OCI-LY1 (cell line): ENCODE measurements at regions not wholly inside any gene's neighbourhood (a gene's known extent, or its start where the extent isn't known, plus 50 kb on each side); places are given as distances from the start of the nearest gene placed in this dataset.

Experiments
- H2AFZ ChIP-seq: fragments of 200-600 bp; sonication (generic), shearing (Covaris generic); 2 replicates; pipeline ENCODE4 v1.6.0; 2014; ENCODE audit warnings: antibody characterized with exemption, mild to moderate bottlenecking, low read length
- H3F3A ChIP-seq: fragments of 200-600 bp; sonication (generic), shearing (Covaris generic); 2 replicates; pipeline ENCODE4 v1.6.0; 2014; ENCODE audit warnings: mild to moderate bottlenecking, antibody characterized with exemption, low read length, moderate library complexity; ENCODE audit not compliant: insufficient read depth
- H3K27ac ChIP-seq: fragments of 200-600 bp; sonication (generic); 2 replicates; pipeline ENCODE4 v1.5.1; 2014; ENCODE audit warnings: low read length, mixed run types, mild to moderate bottlenecking, low read depth; ENCODE audit not compliant: poor library complexity, severe bottlenecking
- H3K27me3 ChIP-seq: fragments of 200-600 bp; sonication (generic); 2 replicates; pipeline ENCODE4 v1.6.0; 2014; ENCODE audit warnings: antibody characterized with exemption, mild to moderate bottlenecking, low read length, moderate library complexity; ENCODE audit not compliant: insufficient read depth
- H3K36me3 ChIP-seq: fragments of 200-600 bp; sonication (generic); 2 replicates; pipeline ENCODE4 v1.6.1; 2014; ENCODE audit warnings: mild to moderate bottlenecking, antibody characterized with exemption, low read length, moderate library complexity, mixed read lengths; ENCODE audit not compliant: insufficient read depth
- H3K4me1 ChIP-seq: fragments of 200-600 bp; sonication (generic); 2 replicates; pipeline ENCODE4 v1.5.1; 2014; ENCODE audit warnings: mild to moderate bottlenecking, low read length, moderate library complexity; ENCODE audit not compliant: insufficient read depth, severe bottlenecking
- H3K4me2 ChIP-seq: fragments of 200-600 bp; sonication (generic), shearing (Covaris generic); 2 replicates; pipeline ENCODE4 v1.6.1; 2014; ENCODE audit warnings: low read length
- H3K4me3 ChIP-seq: fragments of 200-600 bp; sonication (generic); 2 replicates; pipeline ENCODE4 v1.5.1; 2014; ENCODE audit warnings: low read length, low read depth, mild to moderate bottlenecking, mixed read lengths; ENCODE audit not compliant: poor library complexity, severe bottlenecking
- H3K79me2 ChIP-seq: fragments of 200-600 bp; shearing (Covaris generic); 2 replicates; pipeline ENCODE4 v1.6.1; 2016; ENCODE audit warnings: mixed run types, low read length, mixed read lengths; ENCODE audit not compliant: insufficient read depth
- H3K9ac ChIP-seq: fragments of 200-600 bp; sonication (generic), shearing (Covaris generic); 2 replicates; pipeline ENCODE4 v1.6.1; 2014; ENCODE audit warnings: mild to moderate bottlenecking, low read length, mixed read lengths
- H3K9me2 ChIP-seq: fragments of 200-600 bp; sonication (generic), shearing (Covaris generic); 2 replicates; pipeline ENCODE4 v1.6.1; 2014; ENCODE audit warnings: low read depth, mild to moderate bottlenecking, low read length, mixed read lengths
- H3K9me3 ChIP-seq: fragments of 200-600 bp; shearing (Covaris generic); 2 replicates; pipeline ENCODE4 v1.6.1; 2014; ENCODE audit warnings: low read length, mixed read lengths
- H4K20me1 ChIP-seq: fragments of 200-600 bp; sonication (generic), shearing (Covaris generic); 2 replicates; pipeline ENCODE4 v1.6.0; 2016; ENCODE audit warnings: mild to moderate bottlenecking, low read length; ENCODE audit not compliant: insufficient read depth
- CTCF ChIP-seq: fragments of 200-600 bp; sonication (generic), shearing (Covaris generic); IDR thresholded peaks from 2 replicates; pipeline ENCODE4 v1.5.1; 2017; ENCODE audit warnings: mild to moderate bottlenecking, antibody characterized with exemption, low read length, moderate library complexity, mixed read lengths
- EZH2 ChIP-seq: fragments of 200-600 bp; sonication (generic), shearing (Covaris generic); IDR thresholded peaks from 2 replicates; pipeline ENCODE4 v1.8.0; 2017; ENCODE audit warnings: borderline replicate concordance, mixed run types, mild to moderate bottlenecking, antibody characterized with exemption, low read length, moderate library complexity, mixed read lengths

- H3K27me3 ChIP-seq = no peaks in the 10 kb centered on the region
- no peak overlapping the region for H2AFZ ChIP-seq
- no peaks in the 10 kb centered on the region for H3K36me3 ChIP-seq
- no peak for TF ChIP-seq CTCF
- no peak for TF ChIP-seq EZH2
- H3F3A ChIP-seq = no peaks in the 10 kb centered on the region
- H3K27ac ChIP-seq = no peak overlapping the region
- H3K9ac ChIP-seq = no peak overlapping the region
- H3K9me2 ChIP-seq = no peaks in the 10 kb centered on the region
- no peaks in the 10 kb centered on the region for H3K79me2 ChIP-seq
- no peaks in the 10 kb centered on the region for H3K4me1 ChIP-seq
- H3K9me3 ChIP-seq = no peaks in the 10 kb centered on the region
- no peak overlapping the region for H3K4me2 ChIP-seq
- H4K20me1 ChIP-seq = no peaks in the 10 kb centered on the region
- H3K4me3 ChIP-seq = no peak overlapping the region
Observed at GRCh38 chr7:153130052-153130451, 370.5 kb downstream of the ACTR3B start.

GRCh38 chr7:153151766-153152165, 392.2 kb downstream of the ACTR3B start:
- no peaks in the 10 kb centered on the region for H3K9me3 ChIP-seq
- H3K4me3 ChIP-seq = no peak overlapping the region
- TF ChIP-seq CTCF (no peak), EZH2 (no peak)

GRCh38 chr7:153152801-153153422, 393.4 kb downstream of the ACTR3B start:
- H3K27me3 ChIP-seq = no peaks in the 10 kb centered on the region
- no peak overlapping the region for H2AFZ ChIP-seq
- H3K4me2 ChIP-seq = no peak overlapping the region
- H3K9ac ChIP-seq = no peak overlapping the region
- H3K9me2 ChIP-seq = no peaks in the 10 kb centered on the region
- no peak for TF ChIP-seq EZH2
- no peak for TF ChIP-seq CTCF
- H4K20me1 ChIP-seq = no peaks in the 10 kb centered on the region
- no peak overlapping the region for H3K4me3 ChIP-seq
- H3K4me1 ChIP-seq = no peaks in the 10 kb centered on the region
- H3K27ac ChIP-seq = no peak overlapping the region
- no peaks in the 10 kb centered on the region for H3K79me2 ChIP-seq
- no peaks in the 10 kb centered on the region for H3K9me3 ChIP-seq
- no peaks in the 10 kb centered on the region for H3F3A ChIP-seq
- no peaks in the 10 kb centered on the region for H3K36me3 ChIP-seq

More at GRCh38 chr7:153151766-153152165, 392.2 kb downstream of the ACTR3B start:
- Histone ChIP-seq H2AFZ (no peak overlapping the region), H3K9me2 (no peaks in the 10 kb centered on the region), H3K4me1 (no peaks in the 10 kb centered on the region), H3F3A (no peaks in the 10 kb centered on the region), H3K27ac (no peak overlapping the region), H3K27me3 (no peaks in the 10 kb centered on the region), H3K9ac (no peak overlapping the region), H3K79me2 (no peaks in the 10 kb centered on the region), H3K4me2 (no peak overlapping the region), H3K36me3 (no peaks in the 10 kb centered on the region), H4K20me1 (no peaks in the 10 kb centered on the region)
